ENCODE measurements at regions not wholly inside any gene's neighbourhood (a gene's known extent, or its start where the extent isn't known, plus 50 kb on each side); places are given as distances from the start of the nearest gene placed in this dataset.

DNA sequence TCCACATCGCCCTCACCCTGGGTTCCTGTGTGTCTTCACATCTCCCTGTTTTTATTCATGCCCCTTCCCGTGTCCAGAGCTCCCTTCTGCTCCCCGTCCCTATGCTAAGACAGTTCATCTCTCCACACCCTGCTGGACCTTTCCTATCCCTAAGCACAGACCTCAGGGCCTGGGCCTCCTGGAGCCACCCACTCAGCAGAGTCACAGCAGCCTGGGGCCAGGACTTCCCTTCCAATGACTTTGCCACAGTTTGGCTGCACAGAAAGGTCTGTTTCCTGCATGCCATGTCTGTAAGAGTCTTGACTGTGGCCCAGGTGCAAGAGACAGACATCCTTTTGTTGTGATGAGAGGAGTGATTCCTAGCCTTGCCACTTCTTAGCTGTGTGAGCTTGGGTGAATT lies 470.7 kb downstream of the TSHZ3 start:
- DNase-seq (ENCODE audit: low read depth): no peak
- in situ Hi-C loops (cut with HindIII; ENCODE audit: low pct_unique_long_range_greater_than_20kb, low sequenced_read_pairs): no loop called here

DNA sequence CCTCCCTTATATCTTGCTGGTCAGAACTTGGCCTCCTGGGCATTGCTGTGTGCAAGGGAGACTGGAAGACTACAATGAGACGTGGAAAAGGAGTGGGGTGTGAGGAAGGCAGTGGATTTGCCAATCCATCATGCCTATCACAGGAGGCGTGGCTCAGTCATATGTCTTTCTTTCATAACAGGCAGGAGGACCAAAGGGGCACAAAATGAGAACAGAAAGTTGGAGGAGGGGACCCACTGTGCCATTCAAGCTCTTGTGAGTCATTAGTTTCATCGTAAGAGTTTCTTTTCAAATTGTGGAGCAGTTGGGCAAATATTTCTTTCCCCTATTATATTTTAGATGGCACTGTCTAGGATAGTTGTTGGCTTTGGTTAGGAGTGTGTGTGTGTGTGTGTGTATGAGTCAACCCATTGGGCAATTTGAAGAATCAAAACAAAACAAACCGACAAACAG lies 471.5 kb downstream of the TSHZ3 start:
- in situ Hi-C loops (cut with HindIII; ENCODE audit: low pct_unique_long_range_greater_than_20kb, low sequenced_read_pairs): no loop called here
- no peak for DNase-seq (ENCODE audit: low read depth)

DNA sequence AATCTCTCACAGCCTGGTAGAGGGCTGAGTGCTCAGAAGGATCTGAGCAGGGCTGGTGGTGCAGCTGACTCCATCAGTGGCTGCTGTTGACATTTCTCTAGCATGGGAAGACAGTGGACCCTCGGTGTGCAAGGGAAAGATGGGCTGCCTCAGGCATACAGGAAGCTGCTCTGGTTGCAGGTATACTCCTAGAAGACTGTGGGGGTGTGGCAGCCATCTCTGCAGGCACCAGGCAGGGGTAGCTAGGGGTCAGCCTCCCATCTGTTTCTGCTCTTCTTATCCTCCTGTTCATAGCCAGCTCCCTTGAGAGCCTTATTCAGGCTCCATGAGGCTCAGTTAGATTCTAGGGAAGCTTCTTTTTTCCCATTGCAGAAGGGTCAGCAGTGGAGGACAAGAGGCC lies 475.5 kb downstream of the TSHZ3 start:
- in situ Hi-C loops (cut with HindIII; ENCODE audit: low pct_unique_long_range_greater_than_20kb, low sequenced_read_pairs): no loop called here
- DNase-seq (ENCODE audit: low read depth): no peak

GRCh38 chr19:30873003-30873402 lies 476.2 kb downstream of the TSHZ3 start:
- in situ Hi-C loops (cut with HindIII; ENCODE audit: low pct_unique_long_range_greater_than_20kb, low sequenced_read_pairs): no loop called here
- DNase-seq (ENCODE audit: low read depth): no peak

DNA sequence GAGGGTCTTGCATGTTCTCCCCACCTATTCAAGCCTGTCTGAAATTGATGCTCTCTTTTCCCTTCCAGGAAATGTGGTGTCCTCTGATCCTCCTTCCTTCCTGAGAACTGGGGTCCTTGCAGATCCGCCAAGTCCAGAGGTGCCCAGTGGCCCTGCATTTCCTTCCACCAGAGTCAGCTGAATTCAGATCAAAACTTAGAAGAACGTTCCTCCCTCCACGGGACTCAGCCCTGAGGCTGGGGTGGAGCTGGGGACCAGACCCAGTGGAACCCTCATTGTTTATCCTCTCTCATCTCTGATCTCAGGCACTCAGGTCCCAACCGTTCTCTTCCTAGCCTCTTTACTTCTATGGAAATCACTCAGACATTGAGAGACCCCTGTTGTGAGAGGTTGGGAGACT lies 477.3 kb downstream of the TSHZ3 start:
- in situ Hi-C loops (cut with HindIII; ENCODE audit: low pct_unique_long_range_greater_than_20kb, low sequenced_read_pairs): no loop called here
- DNase-seq (ENCODE audit: low read depth): no peak

GRCh38 chr19:30870876-30871275 lies 478.4 kb downstream of the TSHZ3 start:
- in situ Hi-C loops (cut with HindIII; ENCODE audit: low pct_unique_long_range_greater_than_20kb, low sequenced_read_pairs): no loop called here
- no peak for DNase-seq (ENCODE audit: low read depth)

DNA sequence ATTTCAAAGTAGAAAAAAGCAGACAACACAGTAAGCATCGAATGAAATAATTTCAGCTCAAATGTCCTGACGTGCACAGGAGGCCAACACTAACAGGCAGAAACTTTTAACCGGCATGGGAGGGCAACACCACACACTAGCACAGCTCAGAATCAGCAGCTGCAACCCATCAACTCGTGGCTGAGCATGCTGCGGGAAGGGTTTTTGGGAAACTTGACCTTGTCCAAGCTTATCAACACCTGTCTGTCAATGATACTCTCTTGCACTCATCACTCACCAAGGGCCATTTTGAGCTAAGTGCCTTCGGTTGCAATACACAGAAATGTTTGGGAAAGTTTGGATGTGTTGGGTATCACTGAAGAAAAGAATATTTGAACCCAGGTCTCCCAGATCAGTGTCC lies 483.7 kb downstream of the TSHZ3 start:
- in situ Hi-C loops (cut with HindIII; ENCODE audit: low pct_unique_long_range_greater_than_20kb, low sequenced_read_pairs): no loop called here
- no peak for DNase-seq (ENCODE audit: low read depth)

DNA sequence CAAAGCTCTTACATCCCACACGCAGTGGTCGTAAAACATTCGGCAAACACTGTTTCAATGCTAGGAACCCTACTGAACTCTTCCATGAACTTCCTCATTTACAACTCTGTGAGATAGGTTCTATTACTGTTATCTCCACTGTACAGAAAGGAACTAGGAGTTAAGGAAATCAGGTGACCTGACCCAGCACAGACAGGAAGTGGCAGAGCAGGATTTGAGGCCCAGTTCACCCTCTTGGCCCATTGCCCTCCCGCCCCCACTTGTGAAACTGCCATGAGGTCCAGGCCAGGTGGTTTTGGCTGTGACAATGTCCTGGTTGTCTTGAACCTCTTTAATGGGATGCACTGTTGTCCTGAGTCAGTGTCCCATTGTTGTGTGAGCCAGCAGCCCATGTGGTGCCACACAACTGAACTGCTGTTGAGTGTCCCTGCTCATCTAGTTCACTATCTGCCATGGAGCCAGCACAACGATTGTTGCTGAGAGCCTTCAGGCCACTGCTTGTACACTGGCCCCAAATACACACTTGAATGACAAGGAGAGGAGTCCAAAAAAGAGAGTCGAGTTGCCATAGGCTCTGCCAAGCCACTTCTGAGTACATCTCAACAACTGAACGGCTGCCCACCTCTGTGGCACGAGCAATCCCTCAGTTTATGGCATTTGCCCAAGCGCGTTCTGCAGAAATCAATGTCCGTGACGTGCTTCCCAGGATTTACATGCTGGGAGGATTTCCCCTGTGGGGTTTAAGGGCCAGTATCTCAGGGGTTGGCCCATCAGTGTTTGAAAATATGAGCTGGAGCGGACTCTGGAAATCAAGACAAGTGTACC lies 484.6 kb downstream of the TSHZ3 start:
- DNase-seq (ENCODE audit: low read depth): no peak
- in situ Hi-C loops (cut with HindIII; ENCODE audit: low pct_unique_long_range_greater_than_20kb, low sequenced_read_pairs): no loop called here

DNA sequence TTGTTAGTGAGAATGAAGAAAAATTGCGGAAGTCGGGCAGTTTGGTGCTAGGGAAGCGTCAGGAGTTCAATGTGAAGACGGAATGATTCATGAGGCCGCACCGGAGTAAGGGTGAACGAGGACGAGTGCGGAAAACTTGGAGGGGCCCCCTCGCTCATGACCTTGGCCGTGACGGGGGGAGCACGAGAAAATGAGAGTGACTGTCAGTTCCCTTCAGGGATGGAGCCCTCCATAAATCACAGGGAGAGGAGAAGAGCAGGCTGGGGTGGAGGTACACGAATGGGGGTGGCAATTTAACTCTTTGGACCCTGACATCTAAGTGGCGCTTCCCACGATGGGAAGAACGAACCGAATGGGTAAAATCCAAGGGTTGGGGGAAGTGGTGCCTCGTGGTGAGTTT lies 486.4 kb downstream of the TSHZ3 start:
- in situ Hi-C loops (cut with HindIII; ENCODE audit: low pct_unique_long_range_greater_than_20kb, low sequenced_read_pairs): no loop called here

DNA sequence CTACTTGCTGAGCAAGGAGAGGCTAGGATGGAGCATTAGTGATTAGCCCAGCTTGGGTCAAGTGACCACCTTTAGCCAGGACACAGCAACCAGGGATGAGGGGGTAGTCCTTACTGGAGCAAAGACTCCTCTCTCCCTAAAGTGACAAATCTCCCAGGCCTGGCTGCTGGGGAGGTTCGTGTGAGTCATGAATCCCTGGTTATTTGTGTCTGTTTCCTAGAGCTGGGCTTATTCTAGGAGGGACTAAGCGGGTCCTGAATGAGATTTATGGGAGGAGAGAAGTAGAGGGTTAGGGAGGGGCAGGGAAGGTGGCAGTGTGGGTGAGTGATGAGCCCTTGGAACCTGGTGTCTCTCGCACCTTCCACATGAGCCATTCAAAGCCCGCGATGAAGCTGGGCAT lies 487.3 kb downstream of the TSHZ3 start:
- no peak for DNase-seq (ENCODE audit: low read depth)
- in situ Hi-C loops (cut with HindIII; ENCODE audit: low pct_unique_long_range_greater_than_20kb, low sequenced_read_pairs): no loop called here

More for the DNA sequence above, 486.4 kb downstream of the TSHZ3 start:
- DNase-seq (ENCODE audit: low read depth): no peak

DNA sequence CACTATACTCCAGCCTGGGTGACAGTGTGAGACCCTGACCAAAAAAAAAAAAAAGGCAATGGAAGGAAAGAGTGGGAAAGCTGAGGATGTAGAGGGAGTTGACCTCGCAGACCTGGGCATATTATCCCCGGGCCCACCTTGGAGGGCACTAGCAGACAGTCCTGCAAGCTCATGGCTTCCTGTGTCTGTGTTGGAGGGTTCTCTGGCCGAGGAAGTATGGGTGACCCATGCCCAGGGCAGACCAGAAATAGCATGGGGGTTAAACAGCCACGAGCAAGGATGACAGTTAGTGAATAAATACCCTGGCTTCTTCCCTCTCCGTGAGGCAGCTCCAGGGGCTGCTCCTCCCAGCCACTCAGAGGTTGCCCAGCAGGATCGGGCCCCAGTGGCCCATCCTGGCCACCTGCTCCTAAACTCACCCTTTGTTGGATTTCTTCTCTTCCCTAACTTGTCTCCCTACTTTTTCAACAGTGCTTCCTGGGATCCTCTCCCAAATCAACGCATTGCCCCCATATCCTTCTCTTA lies 485.8 kb downstream of the ZNF536 start:
- DNase-seq (ENCODE audit: low read depth): no peak
- in situ Hi-C loops (cut with HindIII; ENCODE audit: low pct_unique_long_range_greater_than_20kb, low sequenced_read_pairs): no loop called here

- DNase-seq (ENCODE audit: low read depth): no peak
- in situ Hi-C loops (cut with HindIII; ENCODE audit: low pct_unique_long_range_greater_than_20kb, low sequenced_read_pairs): no loop called here
Observed at GRCh38 chr19:30857388-30857787, 485.2 kb downstream of the ZNF536 start.

- in situ Hi-C loops (cut with HindIII; ENCODE audit: low pct_unique_long_range_greater_than_20kb, low sequenced_read_pairs): no loop called here
- no peak for DNase-seq (ENCODE audit: low read depth)
Observed at GRCh38 chr19:30856786-30857185, 484.6 kb downstream of the ZNF536 start.

GRCh38 chr19:30856376-30856775 lies 484.2 kb downstream of the ZNF536 start:
- no peak for DNase-seq (ENCODE audit: low read depth)
- in situ Hi-C loops (cut with HindIII; ENCODE audit: low pct_unique_long_range_greater_than_20kb, low sequenced_read_pairs): no loop called here

DNA sequence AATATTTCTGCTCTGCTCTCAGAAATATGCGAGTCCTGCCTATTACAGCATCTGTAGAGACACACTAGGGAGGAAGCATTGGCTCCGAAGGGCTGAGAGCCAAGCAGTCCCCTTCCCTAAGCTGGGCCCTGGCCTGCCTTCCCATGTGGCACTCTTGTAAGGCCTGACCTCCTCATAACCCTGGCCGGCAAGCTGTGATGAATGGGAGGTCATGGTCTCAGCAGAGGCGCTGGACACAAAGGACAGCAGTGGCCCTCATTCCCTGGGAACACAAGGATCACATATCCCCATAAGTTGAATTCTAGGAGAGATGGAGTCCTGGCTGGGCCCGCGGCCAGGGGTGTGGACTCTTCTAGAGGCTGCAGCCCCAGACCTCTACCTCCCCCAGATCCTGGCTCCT lies 483.3 kb downstream of the ZNF536 start:
- no peak for DNase-seq (ENCODE audit: low read depth)
- in situ Hi-C loops (cut with HindIII; ENCODE audit: low pct_unique_long_range_greater_than_20kb, low sequenced_read_pairs): no loop called here

DNA sequence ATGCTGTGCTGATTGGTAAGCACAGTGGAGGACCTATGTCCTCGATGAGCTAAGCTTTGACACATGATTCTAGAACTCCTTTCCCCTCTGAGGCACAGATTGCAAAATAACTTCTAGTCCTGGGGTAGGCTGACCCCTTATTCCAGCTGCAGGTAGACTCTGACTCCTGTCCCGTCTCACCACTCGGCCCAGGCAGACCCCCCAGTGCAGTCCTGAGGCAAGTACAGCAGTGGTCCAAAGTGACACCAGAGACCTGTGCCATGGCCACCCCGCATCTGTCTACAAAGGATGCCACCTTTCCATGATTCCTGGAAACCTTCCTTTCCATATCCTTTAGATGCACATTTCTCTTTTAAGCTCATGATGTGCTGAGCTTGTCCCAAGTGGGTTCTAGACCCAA lies 482.5 kb downstream of the ZNF536 start:
- in situ Hi-C loops (cut with HindIII; ENCODE audit: low pct_unique_long_range_greater_than_20kb, low sequenced_read_pairs): no loop called here
- DNase-seq (ENCODE audit: low read depth): no peak

DNA sequence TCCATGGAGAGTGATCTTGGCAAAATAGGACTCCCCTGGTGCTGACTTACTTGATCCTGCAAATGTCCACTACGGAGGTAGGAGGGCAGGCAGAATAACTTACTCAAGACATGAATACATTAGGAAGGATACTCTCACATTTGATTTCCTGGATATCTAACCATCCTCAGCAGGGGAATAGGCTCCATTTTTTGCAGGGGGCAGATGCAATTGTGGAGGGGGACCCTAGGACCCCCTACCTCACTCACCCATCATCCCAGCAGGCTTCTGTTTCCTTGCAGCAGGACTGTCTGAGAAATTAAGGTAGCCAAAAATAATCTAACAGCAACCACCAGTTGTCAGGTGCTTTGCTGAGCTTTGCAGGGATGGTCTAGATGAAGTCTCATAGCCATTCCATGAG lies 482.0 kb downstream of the ZNF536 start:
- no peak for DNase-seq (ENCODE audit: low read depth)
- in situ Hi-C loops (cut with HindIII; ENCODE audit: low pct_unique_long_range_greater_than_20kb, low sequenced_read_pairs): no loop called here

DNA sequence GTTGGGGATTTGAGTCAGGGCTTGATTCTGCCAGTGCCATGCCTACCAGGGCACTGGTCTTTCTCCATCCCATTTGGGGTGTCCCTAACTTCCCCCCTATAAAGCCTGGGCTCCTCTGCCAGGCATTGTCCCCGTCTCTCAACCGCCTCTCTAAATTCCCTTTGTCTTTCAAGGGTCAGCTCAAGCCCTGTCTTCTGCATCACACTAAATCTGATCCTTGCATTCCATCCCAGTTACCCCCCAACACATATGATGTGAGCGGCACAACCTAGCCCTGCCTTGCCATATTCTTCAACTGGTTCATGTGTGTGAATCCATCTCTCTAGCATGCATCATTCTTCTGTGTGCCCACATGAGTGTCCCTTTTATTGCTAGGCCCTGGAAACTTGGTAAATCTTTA lies 480.9 kb downstream of the ZNF536 start:
- in situ Hi-C loops (cut with HindIII; ENCODE audit: low pct_unique_long_range_greater_than_20kb, low sequenced_read_pairs): no loop called here
- no peak for DNase-seq (ENCODE audit: low read depth)

DNA sequence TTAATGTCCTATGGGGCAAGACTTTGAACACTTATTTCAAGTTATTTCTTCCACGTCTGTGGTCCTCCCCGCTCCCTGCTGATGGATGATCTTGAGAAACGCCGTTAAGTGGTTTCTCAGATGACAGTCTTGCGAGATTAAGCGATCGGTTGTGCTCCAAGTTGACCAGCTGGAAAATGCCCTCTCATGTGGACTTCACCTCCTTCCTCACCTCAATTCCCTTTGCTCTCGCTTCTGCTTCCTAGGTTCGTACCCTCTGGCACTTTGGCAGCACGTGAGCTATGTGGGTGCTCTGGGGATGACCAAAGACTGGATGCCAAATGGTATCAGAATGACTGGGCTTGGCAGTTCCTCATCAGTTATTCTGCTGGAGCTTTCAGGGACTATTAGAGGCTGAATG lies 480.0 kb downstream of the ZNF536 start:
- DNase-seq (ENCODE audit: low read depth): no peak
- in situ Hi-C loops (cut with HindIII; ENCODE audit: low pct_unique_long_range_greater_than_20kb, low sequenced_read_pairs): no loop called here

- in situ Hi-C loops (cut with HindIII; ENCODE audit: low pct_unique_long_range_greater_than_20kb, low sequenced_read_pairs): no loop called here
Observed at GRCh38 chr19:30851646-30852045, 479.5 kb downstream of the ZNF536 start.

More at GRCh38 chr19:30851646-30852045, 479.5 kb downstream of the ZNF536 start:
- no peak for DNase-seq (ENCODE audit: low read depth)
